GM18519 (cell line): ENCODE measurements at regions not wholly inside any gene's neighbourhood (a gene's known extent, or its start where the extent isn't known, plus 50 kb on each side); places are given as distances from the start of the nearest gene placed in this dataset.
"Not testable (repeated sequence)": the region's sequence is repeated elsewhere in the genome, so short reads cannot be mapped to it uniquely, and the experiment has no call there.

Experiments
- ATAC-seq: cut with Tn5 transposase; IDR thresholded peaks from one replicate; pipeline ENCODE4 v1.9.1; 2021; ENCODE audit warnings: mild to moderate bottlenecking, moderate library complexity; ENCODE audit not compliant: unreplicated experiment, low FRiP score

DNA sequence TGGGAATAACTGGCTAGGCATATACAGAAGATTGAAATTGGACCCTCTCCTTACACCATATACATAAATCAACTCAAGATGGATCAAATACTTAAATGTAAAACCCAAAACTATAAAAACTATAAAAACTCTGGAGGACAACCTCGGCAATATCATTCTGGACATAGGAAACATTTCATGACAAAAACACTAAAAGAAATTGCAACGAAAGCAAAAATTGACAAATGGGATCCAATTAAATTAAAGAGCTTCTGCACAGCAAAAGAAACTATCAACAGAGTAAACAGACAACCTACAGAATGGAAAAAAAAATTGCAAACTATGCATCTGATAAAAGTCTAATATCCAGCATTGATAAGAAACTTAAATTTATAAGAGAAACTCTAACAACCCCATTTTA lies 503.7 kb upstream of the C16orf82 start:
- ATAC-seq, result no peak

DNA sequence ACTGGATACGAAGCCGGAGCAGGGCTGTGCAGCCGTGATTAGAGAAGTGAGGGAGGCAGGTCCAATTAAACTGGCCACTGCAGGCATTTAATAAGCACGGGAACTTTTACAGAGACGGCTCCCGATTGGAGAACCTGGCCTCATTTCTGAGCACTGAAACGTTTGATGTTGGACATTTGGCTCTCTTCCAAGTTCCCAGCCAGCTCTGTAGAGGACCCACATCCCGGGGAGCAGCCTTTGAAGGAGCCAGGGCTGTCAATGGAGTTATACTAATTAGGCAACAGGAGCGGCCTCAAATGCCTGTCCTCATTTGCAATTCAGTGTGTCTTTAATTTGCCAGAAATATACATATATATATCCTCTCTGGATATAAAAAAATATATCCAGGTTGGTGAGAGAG lies 499.4 kb upstream of the C16orf82 start:
- no peak for ATAC-seq

DNA sequence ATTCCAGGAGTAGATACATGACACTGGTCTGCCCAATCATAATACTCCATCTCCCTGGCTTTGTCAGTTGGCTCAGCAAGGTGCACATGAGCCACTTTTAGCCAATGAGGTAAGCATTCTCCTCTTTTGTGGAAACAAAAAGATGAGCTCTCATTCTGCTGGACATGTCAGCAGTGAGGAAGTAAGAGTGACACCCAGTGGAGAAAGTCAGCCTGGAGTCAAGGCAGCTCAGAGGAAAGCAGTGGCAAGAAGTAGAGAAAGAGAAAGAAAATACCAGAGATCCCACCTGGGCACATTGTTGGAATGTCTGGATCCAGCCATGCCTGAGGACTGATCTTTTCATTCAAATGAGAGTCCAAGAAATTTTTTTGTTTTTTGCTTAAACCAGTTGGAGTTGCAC lies 496.9 kb upstream of the C16orf82 start:
- no peak for ATAC-seq

DNA sequence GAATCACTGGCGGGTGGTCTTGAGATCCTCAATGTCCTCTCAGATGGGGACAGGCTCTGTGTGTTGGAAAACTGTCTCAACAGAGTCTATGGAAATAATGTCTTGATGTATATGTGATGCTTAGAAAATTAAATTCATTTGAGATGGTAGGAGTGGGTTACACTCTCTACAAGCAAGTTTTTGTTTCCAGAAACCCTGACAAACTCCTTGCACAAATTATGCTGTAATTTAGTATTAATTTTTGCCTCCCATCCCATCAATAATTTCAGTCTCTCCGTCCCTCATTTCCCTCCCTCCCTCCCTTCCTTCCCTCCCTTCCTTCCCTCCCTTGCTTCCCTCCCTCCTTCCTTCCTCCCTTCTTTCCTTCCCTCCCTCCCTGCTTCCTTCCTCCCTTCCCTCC lies 488.0 kb upstream of the C16orf82 start:
- no peak for ATAC-seq

DNA sequence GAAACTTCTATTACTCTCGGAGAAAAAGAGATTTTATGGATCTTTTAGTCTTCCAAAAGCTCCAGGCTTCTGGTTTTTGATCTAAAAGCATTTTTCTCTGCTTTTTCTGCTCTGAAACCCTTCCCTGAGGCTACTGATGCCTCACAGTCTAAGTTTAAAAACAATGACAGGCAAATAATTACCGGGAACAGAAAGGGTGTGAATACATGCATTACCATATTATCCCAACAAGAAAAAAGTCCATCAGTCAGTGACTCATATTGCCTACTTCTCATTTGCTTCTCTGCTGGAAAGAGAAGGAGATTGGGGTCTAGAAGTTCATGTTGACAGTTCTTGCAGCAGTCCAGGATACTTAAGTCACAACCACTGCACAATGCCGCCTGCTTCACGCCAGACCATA lies 482.9 kb upstream of the C16orf82 start:
- ATAC-seq, result no peak

DNA sequence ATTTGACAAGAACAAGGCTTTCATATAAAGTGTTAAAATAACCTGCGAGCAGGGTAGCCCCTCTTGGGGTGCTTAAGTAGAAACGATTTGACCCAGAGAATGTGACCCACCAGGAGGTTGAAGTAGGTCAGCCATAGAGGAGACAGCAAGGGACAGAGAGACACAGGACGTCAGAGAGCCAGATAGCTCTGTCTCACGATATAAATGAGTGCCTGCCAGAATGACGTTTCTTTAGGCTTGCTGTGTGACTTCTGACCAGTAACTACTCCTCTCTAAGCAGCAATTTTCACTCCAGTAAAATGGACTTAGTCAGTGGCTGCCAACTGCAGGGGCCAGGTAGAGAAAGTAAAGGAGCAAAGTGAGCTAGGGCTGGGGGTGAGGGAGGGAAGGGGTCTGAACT lies 473.0 kb upstream of the C16orf82 start:
- ATAC-seq, result no peak

DNA sequence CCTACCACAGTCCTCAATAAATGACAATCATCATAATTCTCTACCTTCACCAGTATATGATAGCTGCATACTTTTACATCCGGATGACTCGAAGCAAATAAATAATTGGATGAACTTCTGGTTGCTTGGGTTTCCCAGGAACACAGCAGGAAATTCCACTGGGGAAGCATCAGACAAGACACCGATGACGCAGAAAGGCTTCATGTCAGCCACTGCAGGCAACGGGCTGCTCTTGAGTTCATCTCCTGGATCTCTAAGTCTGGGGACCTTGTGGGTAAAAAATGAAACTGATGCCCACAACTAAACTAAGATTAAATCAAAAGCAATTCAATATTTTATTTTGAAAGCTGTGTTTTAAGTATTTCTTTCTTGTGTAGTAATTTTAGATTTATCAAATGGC lies 472.1 kb upstream of the C16orf82 start:
- ATAC-seq, result no peak

DNA sequence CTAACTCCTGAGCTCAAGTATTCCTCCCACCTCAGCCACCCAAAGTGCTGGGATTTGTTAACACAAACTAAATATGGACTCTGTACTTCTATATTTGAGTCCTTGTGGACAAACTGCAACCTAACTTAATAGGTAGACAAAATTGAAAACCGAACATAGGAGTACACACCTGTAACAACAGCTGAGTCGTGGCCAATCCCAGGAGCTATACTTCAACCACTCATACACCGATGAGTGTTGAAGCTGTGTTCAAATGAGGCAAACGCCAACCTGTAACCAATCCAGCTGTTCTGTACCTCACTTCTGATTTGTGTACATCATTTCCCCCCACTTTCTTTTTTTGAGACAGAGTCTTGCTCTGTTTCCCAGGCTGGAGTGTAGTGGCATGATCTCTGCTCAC lies 471.5 kb upstream of the C16orf82 start:
- no peak for ATAC-seq

DNA sequence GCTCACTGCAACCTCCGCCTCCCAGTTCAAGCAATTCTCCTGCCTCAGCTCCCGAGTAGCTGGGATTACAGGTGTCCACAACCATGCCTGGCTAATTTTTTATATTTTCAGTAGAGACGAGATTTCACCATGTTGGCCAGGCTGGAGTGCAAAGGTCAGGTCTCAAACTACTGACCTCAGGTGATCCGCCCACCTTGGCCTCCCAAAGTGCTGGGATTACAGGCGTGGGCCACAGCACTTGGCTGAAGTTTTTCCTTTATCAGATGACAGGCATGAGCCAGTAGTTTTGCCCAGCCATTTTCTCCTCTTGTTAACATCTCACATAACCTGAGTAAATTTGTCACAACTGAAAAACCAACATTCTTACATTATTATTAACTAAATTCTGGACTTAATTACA lies 470.7 kb upstream of the C16orf82 start:
- not testable (repeated sequence) for ATAC-seq

DNA sequence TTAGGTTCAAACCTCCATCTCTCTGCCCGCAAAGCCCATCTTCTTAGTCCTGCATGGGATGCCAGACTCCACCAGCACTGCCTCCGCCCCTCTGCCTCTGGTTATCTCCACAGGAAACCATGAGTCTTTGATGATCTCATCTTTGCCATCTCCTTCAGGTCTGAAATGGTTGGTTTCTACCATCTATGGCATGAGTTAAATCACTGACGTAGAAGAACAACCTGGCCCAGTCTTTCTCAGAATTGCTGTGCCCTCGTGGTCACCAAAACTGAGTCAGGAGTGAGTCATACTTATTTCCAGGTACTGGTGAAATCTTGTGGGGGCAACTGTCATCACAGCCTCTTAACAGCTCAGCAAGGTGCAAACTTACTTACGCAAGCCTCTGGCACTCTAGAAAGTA lies 468.7 kb upstream of the C16orf82 start:
- no peak for ATAC-seq

DNA sequence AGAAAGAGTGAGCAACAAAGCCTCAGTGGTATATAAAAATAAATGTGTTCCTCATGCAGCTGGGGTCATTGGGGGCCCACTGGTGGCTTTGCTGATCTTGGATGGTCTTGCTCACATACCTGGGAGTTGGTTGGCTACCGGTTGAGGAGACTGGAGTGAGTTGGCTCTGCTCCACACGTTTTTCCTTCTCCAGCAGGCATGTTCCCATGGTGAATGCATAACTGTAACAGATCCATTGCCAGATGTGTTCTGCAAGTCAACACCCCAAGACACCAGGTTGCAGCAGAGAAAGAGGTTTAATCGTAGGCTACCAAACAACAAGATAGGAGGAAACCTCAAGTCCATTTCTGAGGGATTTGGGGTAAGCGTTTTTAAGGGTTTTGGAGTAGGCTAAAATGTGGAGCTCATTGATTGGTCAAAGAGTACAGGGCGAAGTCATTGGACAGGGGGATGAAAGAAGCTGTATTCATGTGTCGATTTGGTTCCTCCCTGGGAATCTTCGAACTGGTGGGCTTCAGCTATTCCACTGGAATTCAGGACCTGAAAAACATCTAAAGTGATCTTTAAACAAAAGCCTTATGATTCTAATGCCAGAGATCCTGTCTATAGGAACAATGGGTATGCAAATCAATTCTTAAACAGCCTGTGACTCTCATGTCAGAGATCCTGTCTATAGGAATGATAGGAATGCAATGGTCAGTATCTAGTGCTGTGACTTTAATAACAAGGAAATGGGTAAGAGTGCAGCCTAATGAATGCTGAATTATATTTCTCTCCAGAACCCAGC lies 467.5 kb upstream of the C16orf82 start:
- no peak for ATAC-seq

DNA sequence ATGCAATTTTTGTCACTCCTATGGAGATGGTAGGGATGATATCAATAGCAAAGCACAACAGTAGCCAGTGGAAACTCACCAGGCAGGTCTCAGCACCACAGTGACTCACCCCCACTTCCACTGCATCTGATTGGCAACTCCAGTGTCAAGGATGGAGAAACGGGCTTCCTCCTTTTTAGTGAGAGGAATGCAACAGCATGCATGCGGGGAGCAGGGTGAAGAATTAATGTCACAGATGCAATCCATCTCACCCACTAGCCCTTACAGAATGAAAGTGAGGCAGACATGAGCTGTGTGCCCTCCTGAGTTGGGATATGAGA lies 467.0 kb upstream of the C16orf82 start:
- ATAC-seq, result no peak

DNA sequence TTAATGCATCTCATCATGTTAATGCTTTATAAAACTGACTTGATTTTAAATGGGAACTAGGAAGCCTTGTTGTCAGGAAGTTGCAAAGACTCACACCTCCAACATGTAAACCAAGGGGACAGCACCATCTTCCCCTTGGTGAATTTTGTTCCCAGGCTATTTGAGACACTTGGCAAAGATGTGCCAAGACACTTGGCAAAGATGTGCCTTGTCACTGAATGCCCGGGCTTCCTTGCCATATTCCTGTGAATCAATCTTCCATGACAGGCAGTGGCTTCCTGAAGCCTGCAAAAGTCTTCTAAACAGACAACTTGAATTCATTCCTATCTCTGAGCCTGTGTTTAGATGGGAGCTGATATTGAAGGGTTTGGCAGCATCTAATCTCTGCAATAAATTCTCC lies 465.4 kb upstream of the C16orf82 start:
- no peak for ATAC-seq

DNA sequence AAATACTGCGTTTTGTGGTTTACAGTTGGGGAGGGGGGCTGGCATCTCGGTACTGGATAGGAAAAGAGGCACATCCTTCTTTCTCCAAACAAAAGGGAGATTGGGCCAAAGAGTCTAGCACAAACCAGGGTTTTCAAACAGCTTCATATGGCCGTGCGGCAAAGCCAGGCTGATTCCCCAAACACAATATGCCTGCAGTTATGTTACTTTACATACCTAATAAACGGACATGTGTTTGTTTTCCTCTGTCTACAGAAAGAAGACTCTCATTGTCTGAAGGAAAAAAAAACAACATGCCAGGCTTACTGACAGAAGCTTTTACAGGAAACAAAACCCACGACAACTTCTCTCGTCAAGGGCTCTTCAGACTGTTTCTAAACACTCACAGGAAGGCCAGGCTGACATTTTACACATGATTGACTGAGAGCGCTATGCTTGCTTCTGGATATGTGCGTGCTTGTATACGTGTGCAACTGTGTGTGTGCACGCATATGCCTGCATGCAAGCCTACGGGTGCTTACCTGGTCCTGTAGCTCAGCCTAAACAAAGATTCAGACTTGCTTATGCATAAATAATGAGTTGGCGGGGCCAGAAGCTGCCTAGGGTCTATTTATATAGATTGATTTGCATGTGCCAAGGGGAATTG lies 461.0 kb upstream of the C16orf82 start:
- no peak for ATAC-seq

DNA sequence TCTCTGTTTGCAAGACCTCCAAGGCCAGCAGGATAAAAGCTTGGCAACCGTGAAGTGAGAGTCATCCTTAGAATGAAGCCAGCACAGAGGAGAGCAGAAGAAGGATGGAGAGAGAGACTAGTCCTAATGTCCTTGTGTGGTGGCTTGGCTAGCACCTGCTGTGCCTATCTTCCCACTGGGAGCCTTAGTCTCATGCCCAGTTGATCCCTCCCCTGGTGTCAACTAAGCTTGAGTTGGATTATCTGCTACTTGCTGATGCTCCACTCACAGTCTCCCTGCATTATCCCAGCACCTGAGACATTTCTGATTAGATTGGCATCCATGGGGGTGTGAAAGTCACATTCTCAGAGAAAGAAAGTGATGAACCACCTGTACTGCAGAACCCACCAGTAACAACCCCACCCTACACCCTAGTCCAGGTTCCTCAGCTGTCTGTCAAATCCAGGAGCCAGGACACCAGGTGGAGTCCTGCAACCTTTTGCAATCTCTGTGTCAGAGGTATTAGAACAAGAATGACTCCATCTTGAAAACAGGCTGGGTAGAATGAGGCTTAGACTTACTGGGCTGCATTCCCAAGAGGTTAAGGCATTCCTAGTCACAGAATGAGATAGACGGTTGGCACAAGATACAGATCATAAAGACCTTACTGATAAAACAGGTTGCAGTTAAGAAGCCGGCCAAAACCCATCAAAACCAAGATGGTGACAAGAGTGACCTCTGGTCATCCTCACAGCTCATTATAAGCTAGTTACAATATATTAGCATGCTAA lies 460.2 kb upstream of the C16orf82 start:
- ATAC-seq, result no peak

DNA sequence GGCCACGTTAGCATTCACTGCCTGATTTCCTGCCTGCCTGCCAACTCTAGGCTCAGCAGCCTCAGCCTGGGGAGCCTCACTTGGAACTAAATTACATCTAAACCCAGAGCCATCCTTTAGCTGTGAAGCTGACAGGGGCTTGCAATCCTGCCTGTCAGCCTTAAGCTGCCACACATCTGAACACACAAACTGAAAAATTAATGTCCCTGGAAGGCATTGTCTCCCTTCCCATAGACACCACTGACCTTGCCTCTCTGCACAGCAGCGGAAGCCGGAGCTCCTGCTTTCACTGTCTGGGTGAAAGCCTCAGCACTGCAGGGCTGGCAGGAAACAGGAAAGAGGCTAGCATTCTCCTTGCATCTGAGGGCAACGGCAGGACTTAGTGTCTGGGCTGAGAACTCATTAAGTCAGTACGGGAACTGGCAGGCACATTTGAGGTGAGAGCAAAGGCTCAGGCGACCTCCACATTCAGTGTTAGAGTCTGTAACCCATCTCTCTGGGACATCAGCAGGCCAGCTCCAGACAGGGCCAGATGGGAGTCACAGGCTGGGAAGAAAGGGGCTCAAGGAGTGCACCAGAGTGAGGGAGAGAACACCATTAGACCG lies 452.4 kb upstream of the C16orf82 start:
- ATAC-seq, result no peak

DNA sequence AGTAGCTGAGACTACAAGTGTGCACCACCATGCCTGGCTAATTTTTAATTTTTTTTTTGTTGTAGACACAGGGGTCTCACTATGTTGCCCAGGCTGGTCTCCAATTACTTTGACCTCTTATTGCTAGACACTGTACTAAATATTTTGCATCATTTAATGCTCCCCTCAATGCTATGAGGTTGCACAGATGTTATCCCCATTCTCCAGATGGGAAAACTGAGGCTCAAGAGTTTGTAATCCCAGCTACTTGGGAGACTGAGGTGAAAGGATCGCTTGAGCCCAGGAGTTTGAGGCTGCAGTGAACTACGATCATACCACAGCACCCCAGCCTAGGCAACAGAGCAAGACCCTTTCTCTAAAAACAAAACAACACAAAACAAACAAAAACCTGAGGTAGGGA lies 443.3 kb upstream of the C16orf82 start:
- ATAC-seq, result no peak

DNA sequence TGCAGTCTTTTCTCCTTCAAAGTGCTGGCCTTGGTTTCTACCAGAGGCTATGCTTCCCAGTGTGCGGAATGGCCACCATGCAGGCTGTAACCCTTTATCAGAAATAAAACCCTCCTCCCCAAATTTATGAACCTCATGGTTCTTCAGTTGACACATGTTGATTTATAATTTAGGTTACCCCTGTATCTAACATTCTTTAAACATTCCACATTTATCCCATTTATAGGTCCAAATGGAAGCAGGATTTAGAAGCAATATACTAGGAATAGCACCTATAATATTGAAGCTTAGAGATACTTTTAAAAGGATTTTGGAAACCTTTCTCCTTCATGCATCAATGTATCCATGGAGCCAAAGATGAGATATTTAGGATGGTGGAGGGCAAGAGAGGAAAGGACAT lies 438.8 kb upstream of the C16orf82 start:
- ATAC-seq, result no peak

DNA sequence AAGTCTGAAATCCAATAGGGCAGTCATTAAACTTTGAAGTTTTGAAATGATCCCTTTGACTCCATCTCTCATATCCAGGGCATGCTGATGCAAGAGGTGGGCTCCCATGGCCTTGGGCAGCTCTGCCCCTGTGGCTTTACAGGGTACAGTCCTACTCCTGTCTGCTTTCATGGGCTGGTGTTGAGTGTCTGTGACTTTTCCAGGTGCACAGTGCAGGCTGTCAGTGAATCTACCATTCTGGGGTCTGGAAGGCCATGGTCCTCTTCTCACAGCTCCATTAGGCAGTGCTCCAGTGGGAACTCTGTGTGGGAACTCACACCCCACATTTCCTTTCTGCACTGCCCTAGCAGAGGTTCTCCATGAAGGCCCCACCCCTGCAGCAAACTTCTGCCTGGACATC lies 435.4 kb upstream of the C16orf82 start:
- not testable (repeated sequence) for ATAC-seq

DNA sequence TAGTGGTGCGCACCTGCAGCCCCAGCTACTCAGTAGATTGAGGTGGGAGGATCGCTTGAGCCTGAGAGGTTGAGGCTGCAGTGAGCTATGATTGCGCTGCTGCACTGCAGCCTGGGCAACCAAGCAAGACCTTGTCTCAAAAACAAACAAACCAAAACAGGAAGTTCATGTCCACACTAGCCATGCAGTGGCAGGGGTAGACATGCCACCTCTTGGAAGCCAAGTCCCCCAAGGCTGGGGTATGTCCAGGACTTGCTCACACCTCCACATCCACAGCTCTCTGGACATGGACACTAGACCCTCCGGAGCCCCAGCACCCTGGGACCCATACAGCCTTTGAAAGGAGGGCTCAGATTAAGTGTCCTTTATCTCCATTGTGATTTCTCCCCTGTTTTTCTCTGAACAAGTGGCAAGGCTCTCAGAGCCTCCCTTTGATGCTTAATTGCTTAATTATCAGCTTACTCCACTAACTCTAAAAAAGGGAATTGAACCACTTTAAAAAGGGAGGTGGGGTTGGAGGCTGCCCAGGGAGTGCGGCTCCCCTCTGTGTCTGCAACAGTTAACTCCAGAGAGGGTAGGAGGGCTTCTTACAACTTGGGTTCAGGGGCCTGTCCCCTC lies 424.6 kb upstream of the C16orf82 start:
- no peak for ATAC-seq

DNA sequence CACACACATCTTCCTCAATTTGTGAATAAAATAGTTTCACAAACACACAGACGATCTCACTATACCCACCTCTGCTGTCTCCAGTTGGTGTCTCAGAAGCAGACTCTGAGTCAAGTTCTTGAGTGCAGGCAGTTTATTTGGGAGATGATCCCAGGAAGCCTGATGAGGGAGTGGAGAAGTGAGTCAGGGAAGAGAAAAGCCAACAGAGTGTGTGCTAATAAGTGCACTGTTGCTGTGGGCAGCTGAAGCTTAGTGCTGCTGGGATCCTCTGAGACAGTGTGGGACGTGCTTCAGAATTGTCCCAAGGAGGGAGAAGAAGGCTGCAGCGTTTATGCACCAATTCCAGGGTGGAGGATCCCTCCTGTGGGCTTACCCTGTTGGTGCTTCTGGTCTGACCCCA lies 423.2 kb upstream of the C16orf82 start:
- no peak for ATAC-seq
